ENCODE measurements at regions not wholly inside any gene's neighbourhood (a gene's known extent, or its start where the extent isn't known, plus 50 kb on each side); places are given as distances from the start of the nearest gene placed in this dataset.
"Not testable (repeated sequence)": the region's sequence is repeated elsewhere in the genome, so short reads cannot be mapped to it uniquely, and the experiment has no call there.

DNA sequence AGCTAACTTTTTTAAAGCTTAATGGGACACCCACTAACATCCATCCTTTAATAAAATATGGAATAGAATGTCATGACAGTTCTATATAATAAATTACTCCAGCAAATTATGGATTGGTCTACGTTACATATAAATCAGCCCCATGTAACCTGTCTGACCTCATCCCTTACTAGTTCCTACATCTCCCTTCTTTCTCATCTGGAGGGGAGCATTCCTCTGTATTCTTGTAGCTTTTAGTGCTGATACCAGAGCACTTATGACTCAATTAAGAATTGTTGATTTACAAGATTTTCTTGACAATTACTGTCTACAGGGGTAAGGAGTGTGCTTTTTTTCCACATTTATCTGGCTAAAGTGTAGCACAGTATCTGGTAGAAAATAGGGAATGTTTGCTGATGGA, 523.7 kb downstream of the FAM181B start:
- DNase-seq (ENCODE audit: low read depth in 2 of 2), result no peak

DNA sequence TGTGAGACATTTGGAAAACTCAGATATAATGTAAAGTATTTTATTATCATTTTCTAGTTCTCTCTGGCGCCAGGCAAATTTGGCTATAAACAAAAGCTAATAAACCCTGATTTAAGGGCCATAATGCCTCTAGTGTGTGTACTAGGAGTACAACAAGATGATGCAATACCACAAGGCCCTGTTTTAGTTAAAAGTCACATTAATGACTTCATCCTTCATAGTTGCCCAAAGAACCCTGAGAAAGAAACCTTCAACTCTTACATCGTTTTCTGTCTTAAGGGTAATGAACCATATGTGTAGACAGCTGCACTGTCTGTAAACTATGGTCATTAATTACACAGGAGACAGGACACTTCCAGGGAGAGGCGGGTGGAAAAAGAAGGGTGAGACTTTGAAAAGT, 538.4 kb downstream of the FAM181B start:
- DNase-seq (ENCODE audit: low read depth in 2 of 2), result no peak

DNA sequence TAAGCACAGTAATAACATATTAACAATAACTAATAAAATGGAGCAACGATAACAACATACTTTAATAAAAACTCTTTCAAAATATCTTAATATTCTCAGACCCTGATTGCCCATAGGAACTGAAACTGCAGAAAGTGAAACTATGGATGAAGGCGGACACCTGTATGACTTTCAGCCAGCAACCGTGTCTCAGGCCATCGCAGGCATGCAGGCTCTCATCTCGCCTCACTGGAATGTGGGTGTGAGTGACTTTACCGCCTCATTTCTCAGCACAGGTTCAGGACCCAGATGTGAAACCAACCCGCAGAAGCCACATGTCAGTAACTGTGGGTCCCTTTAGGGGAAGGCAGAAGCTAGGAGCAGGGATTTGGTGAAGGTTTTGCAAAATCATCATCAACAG, 539.1 kb downstream of the FAM181B start:
- DNase-seq (ENCODE audit: low read depth in 2 of 2), result no peak

DNA sequence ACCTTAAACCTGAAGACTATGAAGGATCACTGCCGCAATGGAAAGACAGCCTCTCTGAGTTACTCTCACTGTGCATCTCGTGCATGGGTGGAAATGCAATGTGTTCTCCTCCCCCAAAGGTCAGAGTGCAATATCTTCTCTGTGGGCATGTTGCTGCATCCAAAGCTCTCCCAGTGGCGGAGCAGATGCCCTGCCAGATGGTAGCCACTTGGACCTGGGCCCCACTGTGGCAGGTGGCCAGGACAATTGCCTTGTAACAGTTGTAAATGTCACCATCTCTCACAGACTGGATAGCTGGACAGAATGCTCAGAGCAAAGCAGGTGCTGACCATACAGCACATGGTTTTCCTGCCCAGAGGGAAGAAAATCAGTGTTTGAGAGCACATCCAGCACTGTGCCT, 542.0 kb downstream of the FAM181B start:
- DNase-seq (ENCODE audit: low read depth in 2 of 2), result no peak

DNA sequence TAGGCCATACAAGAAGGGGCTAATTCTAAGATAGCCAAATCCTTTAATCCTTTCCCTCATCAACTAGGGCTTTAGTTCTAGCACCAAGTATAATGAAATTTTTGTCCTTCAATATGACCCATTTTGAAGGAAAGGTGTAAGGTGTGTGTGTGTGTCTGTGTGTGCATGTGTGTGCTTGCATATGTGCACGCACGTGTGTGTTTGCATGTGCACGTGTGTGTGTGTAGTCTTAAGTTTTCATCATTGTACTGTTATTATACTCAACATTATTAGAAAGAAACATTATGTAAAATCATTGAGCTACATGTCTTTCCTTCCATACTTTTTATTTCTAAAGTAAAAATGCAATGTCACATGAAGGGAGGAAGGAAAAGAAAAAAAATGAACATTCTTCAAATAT, 547.7 kb downstream of the FAM181B start:
- DNase-seq (ENCODE audit: low read depth in 2 of 2), result no peak

DNA sequence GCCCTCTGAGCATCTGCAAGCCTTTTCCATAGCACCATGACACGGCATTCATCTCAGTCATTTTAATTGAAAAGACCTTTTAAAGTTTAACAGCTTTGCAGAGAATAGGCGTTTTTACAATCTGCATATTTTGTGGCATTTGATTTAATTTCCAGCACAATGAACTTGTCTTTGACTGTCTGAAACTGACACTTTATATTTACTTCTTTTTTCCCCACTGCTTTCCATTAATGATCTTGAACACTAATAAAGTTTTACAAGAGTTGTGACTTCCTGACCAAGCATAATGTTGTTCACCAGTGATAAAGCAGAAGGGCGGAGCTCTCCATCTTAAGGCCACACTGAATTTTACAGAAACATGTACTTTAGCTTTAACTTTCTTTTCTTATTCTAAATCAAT, 548.7 kb downstream of the FAM181B start:
- DNase-seq (ENCODE audit: low read depth in 2 of 2), result no peak

DNA sequence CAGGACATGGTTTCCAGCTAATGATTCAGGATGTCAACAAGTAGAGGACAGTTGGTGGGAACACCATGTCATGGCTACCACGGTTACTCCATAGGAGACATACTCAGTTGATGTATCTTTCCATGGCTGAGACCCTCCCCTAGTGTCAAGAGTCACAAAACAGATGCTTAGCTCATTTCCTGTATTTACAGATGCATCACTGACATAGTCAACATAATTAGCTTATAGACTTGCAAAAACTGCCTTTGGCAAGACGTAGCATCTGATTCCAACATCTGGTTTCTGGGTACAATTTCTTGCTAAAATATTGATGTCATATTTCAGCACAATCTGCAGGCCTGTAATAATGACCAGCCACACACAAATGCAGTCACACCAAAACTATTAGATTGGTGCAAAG, 550.3 kb downstream of the FAM181B start:
- DNase-seq (ENCODE audit: low read depth in 2 of 2), result no peak

DNA sequence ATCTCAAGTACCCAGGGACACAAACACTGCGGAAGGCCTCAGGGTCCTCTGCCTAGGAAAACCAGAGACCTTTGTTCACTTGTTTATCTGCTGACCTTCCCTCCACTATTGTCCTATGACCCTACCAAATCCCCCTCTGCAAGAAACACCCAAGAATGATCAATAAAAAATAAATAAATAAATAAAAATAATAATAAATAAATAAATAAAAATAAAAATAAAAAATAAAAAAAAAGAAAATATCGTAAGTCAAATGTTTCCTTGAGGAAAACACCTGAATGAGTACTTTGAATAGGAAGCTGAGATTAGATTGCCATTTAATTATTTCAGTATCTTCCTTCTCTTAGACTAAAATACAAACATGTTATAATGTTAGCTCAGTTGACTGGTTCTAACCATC, 551.0 kb downstream of the FAM181B start:
- DNase-seq (ENCODE audit: low read depth in 2 of 2), result not testable (repeated sequence)

DNA sequence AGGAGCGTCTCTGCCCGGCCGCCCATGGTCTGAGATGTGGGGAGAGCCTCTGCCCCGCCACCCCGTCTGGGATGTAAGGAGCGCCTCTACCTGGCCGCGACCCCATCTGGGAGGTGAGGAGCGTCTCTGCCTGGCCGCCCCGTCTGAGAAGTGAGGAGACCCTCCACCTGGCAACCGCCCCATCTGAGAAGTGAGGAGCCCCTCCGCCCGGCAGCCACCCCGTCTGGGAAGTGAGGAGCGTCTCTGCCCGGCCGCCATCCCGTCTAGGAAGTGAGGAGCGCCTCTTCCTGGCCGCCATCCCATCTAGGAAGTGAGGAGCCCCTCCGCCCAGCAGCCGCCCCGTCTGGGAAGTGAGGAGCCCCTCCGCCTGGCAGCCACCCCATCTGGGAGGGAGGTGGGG, 551.9 kb downstream of the FAM181B start:
- not testable (repeated sequence) for DNase-seq (ENCODE audit: low read depth in 2 of 2)

DNA sequence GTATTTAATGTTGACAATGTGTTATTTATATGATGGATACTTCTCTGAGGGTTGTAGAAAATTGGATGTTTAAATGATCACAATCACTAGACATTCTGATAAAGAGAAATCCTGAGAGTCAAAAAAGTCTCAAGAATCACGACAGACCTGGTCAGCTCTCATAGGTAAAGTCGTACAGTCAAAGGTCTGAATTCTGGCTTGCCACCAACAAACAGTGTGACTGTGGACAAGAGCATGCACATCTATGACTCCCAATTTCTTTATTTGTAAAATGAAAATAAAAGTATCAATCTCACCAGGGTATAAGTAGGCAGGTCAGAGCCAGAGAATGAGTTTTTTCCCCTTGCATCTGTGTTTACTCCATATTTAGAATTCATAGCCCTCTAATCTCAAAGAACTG, 556.7 kb downstream of the FAM181B start:
- DNase-seq (ENCODE audit: low read depth in 2 of 2), result no peak

DNA sequence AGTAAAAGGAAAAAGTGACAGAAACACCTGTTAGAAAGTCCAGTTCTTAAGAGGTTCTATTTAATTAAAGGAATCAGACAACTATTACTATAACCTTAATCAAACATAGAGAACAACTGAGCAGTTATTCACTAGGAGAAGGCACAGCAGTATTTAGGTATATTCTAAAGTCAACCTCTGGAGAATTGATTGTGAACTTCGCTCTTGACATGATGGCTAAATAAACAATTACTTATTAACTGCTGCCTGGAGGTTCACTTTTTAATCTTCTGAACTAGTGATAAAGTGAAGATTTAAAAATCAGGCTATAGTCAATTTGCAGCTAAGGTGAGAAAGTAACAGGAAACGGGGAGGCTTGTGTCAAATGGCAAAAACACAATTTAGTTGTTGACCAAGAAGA, 557.3 kb downstream of the FAM181B start:
- no peak for DNase-seq (ENCODE audit: low read depth in 2 of 2)

DNA sequence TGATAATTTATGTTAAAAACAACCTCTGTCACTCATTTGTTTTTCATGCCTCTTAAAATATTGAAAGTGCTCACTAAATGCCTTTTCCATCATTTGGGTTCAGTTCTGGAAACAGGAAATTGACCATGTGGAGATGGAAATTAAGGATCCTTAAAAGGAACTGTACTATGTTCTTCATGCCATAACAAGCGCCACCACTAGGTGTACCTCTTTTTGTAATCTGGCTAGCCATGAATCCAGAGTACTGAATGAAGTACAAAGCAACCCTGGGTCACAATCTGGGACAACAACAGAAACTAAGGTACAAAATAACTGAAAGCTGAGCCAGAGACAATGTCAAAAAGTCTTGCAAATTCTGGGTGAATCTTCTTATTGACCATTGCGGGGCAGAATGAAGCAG, 559.1 kb downstream of the FAM181B start:
- DNase-seq (ENCODE audit: low read depth in 2 of 2), result no peak

DNA sequence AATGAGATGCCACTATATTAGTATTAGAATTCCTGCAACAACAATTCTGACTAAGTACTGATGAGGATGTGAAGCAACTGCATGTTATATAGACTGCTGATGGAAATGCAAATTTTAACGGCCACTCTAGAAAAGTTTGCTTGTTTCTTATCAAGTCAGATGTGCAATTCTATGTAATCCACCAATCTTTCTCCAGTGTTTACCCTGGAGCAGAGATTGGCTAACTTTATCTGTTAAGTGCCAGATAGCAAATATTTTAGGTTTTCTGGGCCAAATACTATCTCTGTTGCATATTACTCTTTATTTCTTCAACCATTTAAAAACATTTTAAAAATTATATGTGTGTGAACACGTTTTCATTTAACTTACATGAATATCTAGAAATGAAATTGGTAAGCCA, 586.9 kb downstream of the FAM181B start:
- no peak for DNase-seq (ENCODE audit: low read depth in 2 of 2)

DNA sequence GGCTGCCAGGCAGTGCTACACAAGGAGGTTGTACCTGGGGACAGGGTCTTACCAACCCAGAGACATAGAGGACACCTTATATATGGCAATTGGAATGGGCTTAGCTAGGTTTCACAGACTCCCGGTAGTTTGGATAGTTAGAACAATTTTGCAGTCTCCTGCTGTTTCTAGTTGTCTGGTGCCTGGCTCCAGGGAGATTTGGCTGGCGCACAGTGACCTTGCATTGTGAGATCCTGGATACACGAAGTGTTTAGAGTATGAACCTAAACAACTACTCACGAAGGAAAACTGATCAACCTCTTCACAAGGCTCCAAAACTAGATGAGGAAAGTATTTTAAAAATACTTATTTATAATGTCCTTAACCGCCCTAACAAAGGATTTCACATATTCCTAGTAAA, 614.7 kb downstream of the FAM181B start:
- DNase-seq (ENCODE audit: low read depth in 2 of 2), result no peak

DNA sequence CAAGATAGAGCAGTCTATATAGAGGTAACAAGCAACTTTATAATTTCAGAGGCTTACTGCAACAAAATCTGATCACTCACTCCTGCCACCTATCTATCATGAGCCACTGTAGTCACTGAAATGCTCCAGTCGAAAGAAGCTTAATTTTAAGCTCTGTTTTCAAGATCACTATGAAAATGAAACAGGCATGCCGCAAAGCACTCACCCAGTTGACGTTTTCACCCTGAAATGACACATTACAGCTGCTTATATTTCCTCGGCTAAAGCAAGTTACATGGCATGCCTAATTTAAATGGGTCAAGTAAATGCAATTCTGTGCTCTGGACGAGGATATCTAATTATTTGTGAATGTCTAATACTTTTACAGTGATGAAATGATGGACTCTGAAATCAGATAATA, 616.3 kb downstream of the FAM181B start:
- no peak for DNase-seq (ENCODE audit: low read depth in 2 of 2)

DNA sequence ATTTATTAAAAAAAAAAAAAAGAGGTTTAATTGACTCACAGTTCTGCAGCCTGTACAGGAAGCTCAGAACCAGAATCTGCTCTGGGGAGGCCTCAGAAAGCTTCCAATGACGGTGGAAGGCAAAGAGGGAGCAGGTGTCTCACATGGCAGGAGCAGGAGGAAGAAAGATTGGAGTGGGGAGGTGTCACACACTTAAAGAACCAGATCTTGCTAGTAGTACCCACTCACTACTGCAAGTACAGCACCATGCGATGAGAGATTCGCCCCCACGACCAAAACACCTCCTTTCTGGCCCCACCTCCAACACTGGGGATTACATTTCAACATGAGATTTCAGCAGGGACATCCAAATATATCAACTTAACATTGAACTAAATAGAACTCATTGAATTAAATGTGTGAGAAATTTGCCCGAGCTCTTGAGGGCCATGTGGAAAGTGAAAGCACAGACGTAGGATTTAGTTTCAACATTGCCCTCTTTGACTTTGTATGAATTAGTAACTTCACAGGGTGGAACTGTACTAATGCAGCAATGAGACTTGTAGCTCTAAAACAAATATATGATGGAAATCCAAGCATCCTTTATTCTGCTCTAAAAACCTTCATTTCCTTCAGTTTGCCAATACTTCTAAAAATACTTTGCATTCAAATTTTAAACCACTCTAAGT, 628.2 kb downstream of the FAM181B start:
- DNase-seq (ENCODE audit: low read depth in 2 of 2), result no peak

DNA sequence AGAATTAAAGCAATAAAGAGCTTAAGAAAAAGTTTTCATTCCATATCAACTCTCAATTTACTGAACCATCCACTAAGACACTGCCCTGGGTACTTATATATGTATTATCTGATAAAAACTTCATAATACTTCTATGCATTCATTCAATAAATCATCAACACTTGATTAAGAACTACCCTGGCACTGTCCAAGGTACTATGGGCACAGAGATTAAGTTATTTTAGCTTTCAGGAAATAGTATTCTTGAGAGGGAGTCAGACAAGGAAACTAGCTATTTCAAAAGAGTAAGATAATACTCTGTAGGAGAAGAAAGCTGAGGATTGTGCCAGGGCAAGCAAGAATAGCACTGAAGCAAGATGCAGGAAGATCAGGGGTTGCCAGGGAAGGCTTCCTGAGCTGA, 640.8 kb downstream of the FAM181B start:
- DNase-seq (ENCODE audit: low read depth in 2 of 2), result no peak

DNA sequence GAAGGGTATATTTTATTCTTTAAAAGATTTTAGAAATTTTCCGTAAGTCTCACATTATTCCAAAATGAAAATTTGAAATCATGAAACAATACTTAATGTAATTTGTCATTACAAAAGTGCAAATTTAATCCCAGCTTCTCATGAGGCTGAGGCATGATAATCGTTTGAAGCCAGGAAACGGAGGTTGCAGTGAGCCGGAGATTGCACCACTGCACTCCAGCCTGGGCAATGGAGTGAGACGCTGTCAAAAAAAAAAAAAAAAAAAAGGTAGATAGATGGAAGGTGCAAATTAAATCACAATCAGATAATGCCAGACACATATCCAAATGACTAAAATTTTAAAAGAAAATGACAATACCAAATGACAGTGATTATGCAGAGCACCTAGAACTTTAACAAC, 644.2 kb downstream of the FAM181B start:
- DNase-seq (ENCODE audit: low read depth in 2 of 2), result no peak

DNA sequence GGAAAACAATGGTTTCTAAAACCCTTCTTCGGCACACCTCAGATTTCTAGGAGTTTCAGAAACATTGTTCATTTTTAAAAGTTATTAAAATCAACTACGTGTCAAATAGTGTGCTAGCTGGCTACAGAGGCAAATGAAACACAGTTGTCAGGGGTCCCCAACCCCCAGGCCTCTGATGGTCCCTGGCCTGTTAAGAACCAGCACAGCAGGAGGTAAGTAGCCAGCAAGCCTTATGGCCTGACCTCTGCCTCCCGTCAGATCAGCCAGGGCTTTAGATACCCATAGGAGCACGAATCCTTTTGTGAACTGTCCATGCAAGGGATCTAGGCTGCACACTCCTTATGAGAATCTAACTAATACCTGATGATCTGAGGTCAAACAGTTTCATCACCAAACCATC, 648.2 kb downstream of the FAM181B start:
- no peak for DNase-seq (ENCODE audit: low read depth in 2 of 2)

DNA sequence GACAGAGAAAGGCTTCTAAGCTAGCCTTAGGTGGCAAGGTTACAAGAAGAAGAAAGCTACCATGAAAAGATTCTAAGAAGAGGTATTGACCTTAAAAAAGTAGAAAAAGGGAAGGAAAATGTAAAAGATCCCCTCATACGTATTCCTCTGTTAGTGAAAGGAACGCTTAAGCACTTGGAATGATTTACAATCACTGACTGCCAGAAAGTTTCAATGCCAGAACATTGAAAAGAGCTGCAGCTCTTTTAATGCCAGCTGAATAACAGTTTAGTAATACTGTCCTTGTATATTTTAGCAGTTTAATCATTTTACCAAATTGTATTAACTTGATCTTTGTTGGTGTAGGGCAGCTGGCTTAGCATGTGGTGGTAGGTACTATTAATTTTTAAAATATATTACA, 650.7 kb downstream of the FAM181B start:
- no peak for DNase-seq (ENCODE audit: low read depth in 2 of 2)

DNA sequence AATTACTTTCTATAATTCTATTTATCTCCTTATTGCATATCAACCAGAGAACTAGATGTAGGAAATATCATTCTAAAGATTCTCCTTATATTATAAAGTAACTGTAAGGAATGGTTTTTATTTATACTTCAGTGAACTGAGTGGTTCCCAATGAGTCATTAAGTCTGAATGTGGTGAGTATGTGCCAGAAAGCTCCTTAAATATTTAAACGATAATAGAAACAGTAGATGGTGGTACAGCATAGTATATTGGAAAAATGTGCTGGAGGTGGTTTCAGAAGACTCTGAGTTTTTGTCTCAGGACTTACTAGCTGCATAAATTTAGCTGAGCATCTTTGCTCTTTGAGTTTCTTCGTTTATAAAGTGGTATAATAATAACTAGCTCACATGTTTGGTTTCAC, 653.5 kb downstream of the FAM181B start:
- peak; percentile 53 to 55 for DNase-seq (ENCODE audit: low read depth in 2 of 2)

DNA sequence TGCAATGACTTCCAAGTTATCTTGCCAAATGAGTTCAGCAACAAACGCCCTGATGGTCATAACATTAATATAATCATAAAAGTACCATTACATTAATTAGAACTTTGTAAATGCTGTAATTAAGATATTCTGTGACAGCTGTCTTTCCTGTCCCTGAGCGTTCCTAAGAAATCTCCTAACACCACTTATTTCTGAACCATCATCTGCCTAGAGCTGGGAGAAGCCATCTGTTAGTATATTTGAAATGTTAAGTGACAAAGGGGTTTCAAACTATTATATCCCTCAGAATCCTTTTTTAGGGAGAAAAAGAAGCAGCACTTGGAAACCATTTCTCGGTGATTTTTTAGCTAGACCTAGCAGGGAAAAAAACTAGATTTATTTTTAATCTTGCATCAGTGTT, 657.5 kb downstream of the FAM181B start:
- DNase-seq (ENCODE audit: low read depth in 2 of 2), result no peak

DNA sequence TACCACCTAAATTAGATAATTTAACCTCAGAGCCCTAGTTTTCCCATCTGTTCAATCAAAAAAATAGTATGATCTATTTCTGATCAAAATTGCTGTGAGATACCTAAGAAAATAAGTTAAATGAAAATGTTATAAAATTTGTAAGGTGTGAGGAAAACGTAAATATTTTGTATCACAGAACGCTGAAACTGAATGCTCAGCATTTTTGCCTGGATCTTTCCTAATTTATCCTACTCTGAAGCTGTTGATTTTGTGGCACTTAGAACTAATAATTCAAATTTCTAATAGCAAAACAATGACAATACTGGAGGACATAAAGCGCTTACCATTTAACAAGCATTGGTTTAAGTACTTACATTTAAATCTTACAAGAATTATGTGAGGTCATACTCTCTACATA, 674.2 kb downstream of the FAM181B start:
- no peak for DNase-seq (ENCODE audit: low read depth in 2 of 2)

DNA sequence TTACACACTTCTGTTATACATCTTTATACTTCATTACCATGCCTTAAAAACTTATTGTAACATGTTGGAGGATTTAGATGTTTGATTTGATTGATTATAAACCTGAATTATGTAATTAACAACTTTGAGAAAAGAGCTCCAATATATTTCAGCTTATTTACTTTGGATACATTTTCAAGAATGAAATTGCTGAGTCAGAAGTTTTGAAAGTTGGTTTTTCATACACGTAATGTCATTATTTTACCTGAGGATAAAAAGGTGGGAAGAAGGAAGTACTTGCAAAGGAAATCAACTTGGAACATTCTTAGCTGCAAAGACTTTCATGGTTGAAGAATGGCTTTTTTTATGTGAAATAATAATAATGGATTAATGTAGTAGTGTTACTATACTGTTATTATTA, 677.2 kb downstream of the FAM181B start:
- DNase-seq (ENCODE audit: low read depth in 2 of 2), result no peak

DNA sequence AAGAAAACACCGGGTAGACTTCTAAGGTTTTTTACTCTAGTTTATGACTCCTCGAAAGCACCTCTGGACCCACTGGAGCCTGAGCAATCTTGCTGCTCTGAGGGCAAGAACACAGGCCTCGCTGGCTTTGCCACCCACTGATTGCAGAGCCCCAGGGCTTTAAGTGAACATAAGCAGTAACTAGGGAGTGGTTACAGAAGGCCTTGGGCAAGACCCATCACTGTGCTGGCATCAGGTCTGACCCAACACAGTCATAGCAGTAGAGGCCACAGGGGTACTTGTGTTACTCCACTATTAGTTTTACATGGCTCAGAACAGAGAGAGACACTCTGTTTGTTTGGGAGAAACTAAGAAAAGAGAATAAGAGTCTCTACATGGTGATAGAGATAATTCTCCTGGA, 684.5 kb downstream of the FAM181B start:
- DNase-seq (ENCODE audit: low read depth in 2 of 2), result no peak

All from fibroblast of skin of left biceps (primary cell).